Rectal smooth muscle tissue (tissue), 1 donor: ENCODE measurements at regions not wholly inside any gene's neighbourhood (a gene's known extent, or its start where the extent isn't known, plus 50 kb on each side); places are given as distances from the start of the nearest gene placed in this dataset.
"Not testable (repeated sequence)": the region's sequence is repeated elsewhere in the genome, so short reads cannot be mapped to it uniquely, and the experiment has no call there.

Experiments used
- H3K27ac ChIP-seq: one replicate; pipeline ENCODE4 v1.7.0; 2013; ENCODE audit warnings: low read depth, low read length, inconsistent platforms
- H3K27me3 ChIP-seq: one replicate; pipeline ENCODE4 v1.7.0; 2013; ENCODE audit warnings: low read length; ENCODE audit not compliant: control insufficient read depth, insufficient read depth
- H3K36me3 ChIP-seq: one replicate; pipeline ENCODE4 v1.7.0; 2013; ENCODE audit warnings: low read length; ENCODE audit not compliant: control insufficient read depth, insufficient read depth
- H3K4me1 ChIP-seq: one replicate; pipeline ENCODE4 v1.7.0; 2013; ENCODE audit warnings: low read length; ENCODE audit not compliant: control insufficient read depth, insufficient read depth
- H3K4me3 ChIP-seq: one replicate; pipeline ENCODE4 v1.7.0; 2013; ENCODE audit warnings: low read length
- H3K9ac ChIP-seq: one replicate; pipeline ENCODE4 v1.7.0; 2013; ENCODE audit warnings: low read length

GRCh38 chr3:197459571-197459970 lies 96.2 kb downstream of the BDH1 start:
- not testable (repeated sequence) for H3K36me3 ChIP-seq, H3K4me3 ChIP-seq, H3K9ac ChIP-seq, H3K27me3 ChIP-seq, H3K4me1 ChIP-seq, H3K27ac ChIP-seq

- Histone ChIP-seq H3K9ac (no peak overlapping the region), H3K36me3 (no peaks in the 10 kb centered on the region), H3K4me3 (no peak overlapping the region), H3K4me1 (peaks cover 6% of the 10 kb centered on the region), H3K27me3 (peaks cover 2% of the 10 kb centered on the region), H3K27ac (no peak overlapping the region)
Measured at GRCh38 chr3:197458906-197459470, 96.8 kb downstream of the BDH1 start.

- H3K4me1 ChIP-seq, result peaks cover 6% of the 10 kb centered on the region
- no peak overlapping the region for H3K9ac ChIP-seq
- no peaks in the 10 kb centered on the region for H3K36me3 ChIP-seq
- H3K27me3 ChIP-seq, result peaks cover 2% of the 10 kb centered on the region
- H3K4me3 ChIP-seq, result no peak overlapping the region
- H3K27ac ChIP-seq, result no peak overlapping the region
Measured at GRCh38 chr3:197458179-197458707, 97.5 kb downstream of the BDH1 start.

GRCh38 chr3:197456261-197457091 lies 99.3 kb downstream of the BDH1 start:
- Histone ChIP-seq H3K4me3 (peak overlapping the region; percentile 90), H3K9ac (peak overlapping the region; percentile 66), H3K36me3 (no peaks in the 10 kb centered on the region), H3K27me3 (peaks cover 2% of the 10 kb centered on the region), H3K27ac (peak overlapping the region; percentile 52), H3K4me1 (peaks cover 6% of the 10 kb centered on the region)

- H3K4me3 ChIP-seq, H3K27ac ChIP-seq, H3K9ac ChIP-seq, H3K36me3 ChIP-seq, H3K4me1 ChIP-seq, H3K27me3 ChIP-seq: not testable (repeated sequence)
Measured at GRCh38 chr3:197454841-197455240, 100.9 kb downstream of the BDH1 start.

GRCh38 chr3:197454014-197454413 lies 101.8 kb downstream of the BDH1 start:
- H3K27me3 ChIP-seq, result peaks cover 2% of the 10 kb centered on the region
- H3K4me1 ChIP-seq, result peaks cover 6% of the 10 kb centered on the region
- H3K36me3 ChIP-seq, result no peaks in the 10 kb centered on the region
- no peak overlapping the region for H3K4me3 ChIP-seq
- H3K9ac ChIP-seq, result no peak overlapping the region
- H3K27ac ChIP-seq, result no peak overlapping the region

- no peak overlapping the region for H3K4me3 ChIP-seq
- H3K36me3 ChIP-seq, result no peaks in the 10 kb centered on the region
- peaks cover 1% of the 10 kb centered on the region for H3K27me3 ChIP-seq
- H3K27ac ChIP-seq, result no peak overlapping the region
- no peaks in the 10 kb centered on the region for H3K4me1 ChIP-seq
- no peak overlapping the region for H3K9ac ChIP-seq
Measured at GRCh38 chr3:197450810-197451209, 105.0 kb downstream of the BDH1 start.

GRCh38 chr3:197450308-197450707 lies 105.5 kb downstream of the BDH1 start:
- Histone ChIP-seq H3K9ac (no peak overlapping the region), H3K4me1 (no peaks in the 10 kb centered on the region), H3K27ac (no peak overlapping the region), H3K27me3 (no peaks in the 10 kb centered on the region), H3K4me3 (no peak overlapping the region), H3K36me3 (no peaks in the 10 kb centered on the region)

GRCh38 chr3:197449181-197449580 lies 106.6 kb downstream of the BDH1 start:
- not testable (repeated sequence) for H3K4me3 ChIP-seq, H3K4me1 ChIP-seq, H3K9ac ChIP-seq, H3K36me3 ChIP-seq, H3K27me3 ChIP-seq, H3K27ac ChIP-seq

GRCh38 chr3:197447781-197448180 lies 108.0 kb downstream of the BDH1 start:
- not testable (repeated sequence) for H3K27me3 ChIP-seq, H3K4me1 ChIP-seq, H3K36me3 ChIP-seq, H3K9ac ChIP-seq, H3K4me3 ChIP-seq, H3K27ac ChIP-seq

GRCh38 chr3:197447057-197447456 lies 108.7 kb downstream of the BDH1 start:
- no peak overlapping the region for H3K9ac ChIP-seq
- H3K27me3 ChIP-seq, result no peaks in the 10 kb centered on the region
- no peaks in the 10 kb centered on the region for H3K4me1 ChIP-seq
- no peaks in the 10 kb centered on the region for H3K36me3 ChIP-seq
- no peak overlapping the region for H3K27ac ChIP-seq
- H3K4me3 ChIP-seq, result no peak overlapping the region

- Histone ChIP-seq H3K36me3 (no peaks in the 10 kb centered on the region), H3K4me1 (no peaks in the 10 kb centered on the region), H3K27ac (no peak overlapping the region), H3K27me3 (no peaks in the 10 kb centered on the region), H3K9ac (no peak overlapping the region), H3K4me3 (no peak overlapping the region)
Measured at GRCh38 chr3:197446700-197447056, 109.1 kb downstream of the BDH1 start.
